GM12865 (cell line): ENCODE measurements at regions not wholly inside any gene's neighbourhood (a gene's known extent, or its start where the extent isn't known, plus 50 kb on each side); places are given as distances from the start of the nearest gene placed in this dataset.
A peak's percentile ranks its signal among the peaks of the same experiment; 100 is the strongest.
"Not testable (repeated sequence)": the region's sequence is repeated elsewhere in the genome, so short reads cannot be mapped to it uniquely, and the experiment has no call there.

Experiments
- DNase-seq: peaks from one replicate; pipeline ENCODE4 v3.0.0; 2010; ENCODE audit warnings: low read depth
- H3K4me3 ChIP-seq: 2 replicates; pipeline ENCODE4 v1.5.1; 2011; ENCODE audit warnings: mild to moderate bottlenecking, low read depth, low read length, control low read depth

DNA sequence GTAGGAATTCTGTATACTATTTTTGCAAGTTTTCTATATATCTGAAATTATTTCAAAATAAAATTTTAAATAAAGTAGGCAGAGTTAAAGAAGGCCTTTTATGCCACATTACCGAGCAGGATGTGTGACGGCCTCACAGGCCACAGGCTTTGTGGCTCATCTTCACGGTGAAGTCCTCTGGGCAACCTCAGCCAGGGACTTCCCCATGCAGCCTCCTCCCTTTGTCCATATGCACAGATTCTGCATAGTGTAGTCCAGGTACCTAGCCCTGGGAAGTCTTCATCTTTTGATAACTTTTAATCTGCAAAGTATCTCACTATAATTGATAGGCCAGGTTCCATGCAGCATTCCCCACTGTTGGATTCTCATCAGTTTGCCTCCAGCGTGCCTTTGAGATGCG, 62.8 kb downstream of the ARHGAP11B start:
- not testable (repeated sequence) for H3K4me3 ChIP-seq, DNase-seq

GRCh38 chr15:30690153-30690552, 64.2 kb downstream of the ARHGAP11B start:
- not testable (repeated sequence) for H3K4me3 ChIP-seq, DNase-seq

DNA sequence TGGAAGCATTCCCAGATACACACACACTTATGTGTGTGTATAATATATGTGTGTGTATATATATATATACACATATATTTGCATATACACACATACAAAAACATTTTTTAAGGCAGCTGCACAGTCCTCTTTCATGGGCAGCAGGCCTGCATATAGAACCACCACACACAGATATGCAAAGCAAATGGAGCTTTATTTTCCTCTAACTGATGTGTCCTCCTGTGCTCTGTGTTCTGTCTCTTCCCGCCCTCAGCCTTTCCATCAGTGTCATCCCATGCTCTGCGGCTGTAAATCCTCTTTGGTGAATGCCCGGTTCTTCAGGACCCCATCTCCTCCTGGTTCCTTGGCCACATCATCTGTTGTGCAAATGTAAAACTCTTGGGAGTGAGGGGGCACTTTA, 69.9 kb downstream of the ARHGAP11B start:
- not testable (repeated sequence) for DNase-seq

GRCh38 chr15:30696439-30697314, 70.7 kb downstream of the ARHGAP11B start:
- H3K4me3 ChIP-seq = not testable (repeated sequence)
- DNase-seq = peak; percentile 48

More for the DNA sequence above, 69.9 kb downstream of the ARHGAP11B start:
- not testable (repeated sequence) for H3K4me3 ChIP-seq

DNA sequence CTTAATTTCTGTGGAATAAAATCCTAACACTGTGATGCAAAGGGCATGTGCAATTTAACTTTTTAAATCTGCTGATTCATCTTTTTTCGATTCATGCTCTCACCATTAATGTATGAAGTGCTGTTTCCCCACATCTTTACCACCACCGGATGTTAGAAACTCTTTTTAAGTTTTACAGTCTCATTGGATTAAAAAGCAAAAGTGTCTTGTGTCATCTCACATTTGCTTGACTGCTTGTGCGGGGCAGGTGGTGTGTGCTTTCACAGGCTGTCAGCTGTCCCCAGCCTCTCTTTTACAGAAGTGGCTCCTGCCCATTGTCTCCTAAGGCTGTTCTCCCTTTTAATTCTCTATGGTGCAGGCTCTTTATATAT, 71.4 kb downstream of the ARHGAP11B start:
- not testable (repeated sequence) for H3K4me3 ChIP-seq
- peak; percentile 43 for DNase-seq

DNA sequence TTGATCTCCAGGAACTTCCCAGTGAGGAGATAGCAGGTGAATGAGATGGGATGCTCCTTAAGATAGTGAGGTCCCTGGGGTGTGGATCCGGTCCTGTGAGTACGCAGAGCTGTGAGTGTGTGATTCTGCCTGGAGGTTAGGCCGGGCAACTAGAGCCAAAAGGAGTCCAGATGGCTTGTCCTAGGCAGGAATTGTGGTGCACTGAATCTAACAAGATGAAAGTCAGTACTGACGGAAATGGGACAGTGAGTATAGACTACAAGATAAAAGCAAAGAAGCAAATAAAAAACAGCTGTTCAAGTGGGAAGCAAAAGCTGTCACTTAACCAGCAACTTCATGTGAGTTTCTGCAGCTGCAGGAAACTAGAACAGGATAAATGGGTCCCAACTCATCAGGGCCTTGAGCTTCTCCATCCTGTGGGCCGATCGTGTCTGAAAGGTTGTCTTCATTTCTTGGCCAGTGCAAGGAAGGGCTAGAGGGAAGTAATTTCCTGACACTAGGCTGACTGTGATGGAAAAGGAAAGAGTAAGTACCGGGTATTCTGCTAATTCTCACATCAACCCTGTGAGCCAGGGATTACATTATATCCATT, 74.2 kb downstream of the ARHGAP11B start:
- not testable (repeated sequence) for DNase-seq, H3K4me3 ChIP-seq

DNA sequence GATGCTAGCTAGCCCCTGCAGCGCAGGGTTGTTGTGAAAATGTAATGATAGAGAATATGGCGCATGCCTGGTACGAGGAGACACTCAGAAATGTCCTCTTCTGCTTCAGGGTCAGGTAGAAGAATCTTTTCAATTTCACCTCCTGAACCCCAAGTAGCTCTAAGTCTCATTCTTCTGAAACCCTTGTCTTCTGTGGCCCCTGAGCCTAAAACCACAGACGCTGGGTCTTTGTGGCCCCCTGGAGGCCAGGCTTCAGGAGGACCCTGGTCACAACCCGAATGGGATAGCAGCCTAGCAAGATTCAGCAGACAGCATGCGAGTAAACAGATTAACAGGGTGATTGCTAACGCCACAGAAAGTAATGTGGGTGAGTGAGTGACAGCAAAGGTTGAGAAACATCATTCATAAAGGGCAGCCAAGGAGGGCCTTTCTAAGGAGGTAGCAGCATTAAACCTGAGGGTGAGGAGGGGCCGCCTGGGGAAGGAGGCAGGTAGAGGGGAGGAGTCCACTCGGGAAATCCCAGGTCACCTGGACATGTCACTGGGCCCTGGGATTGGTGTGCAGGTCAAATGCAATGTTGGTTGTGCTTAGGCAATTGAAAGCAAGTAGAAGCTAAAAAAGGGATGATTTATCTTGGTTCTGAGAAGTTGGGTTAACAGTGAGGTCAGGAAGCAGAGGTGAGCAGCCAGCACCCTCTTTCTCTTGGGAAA, 82.2 kb downstream of the ARHGAP11B start:
- not testable (repeated sequence) for H3K4me3 ChIP-seq, DNase-seq

GRCh38 chr15:30708809-30709208, 82.9 kb downstream of the ARHGAP11B start:
- DNase-seq = not testable (repeated sequence)

GRCh38 chr15:30718038-30718643, 92.2 kb downstream of the ARHGAP11B start:
- not testable (repeated sequence) for H3K4me3 ChIP-seq
- DNase-seq = peak; percentile 9

More at GRCh38 chr15:30708809-30709208, 82.9 kb downstream of the ARHGAP11B start:
- H3K4me3 ChIP-seq = not testable (repeated sequence)

- DNase-seq, H3K4me3 ChIP-seq: not testable (repeated sequence)
Observed at GRCh38 chr15:30719363-30719762, 93.4 kb downstream of the ARHGAP11B start.

- H3K4me3 ChIP-seq, DNase-seq: not testable (repeated sequence)
Observed at GRCh38 chr15:30720825-30721224, 94.9 kb downstream of the ARHGAP11B start.

DNA sequence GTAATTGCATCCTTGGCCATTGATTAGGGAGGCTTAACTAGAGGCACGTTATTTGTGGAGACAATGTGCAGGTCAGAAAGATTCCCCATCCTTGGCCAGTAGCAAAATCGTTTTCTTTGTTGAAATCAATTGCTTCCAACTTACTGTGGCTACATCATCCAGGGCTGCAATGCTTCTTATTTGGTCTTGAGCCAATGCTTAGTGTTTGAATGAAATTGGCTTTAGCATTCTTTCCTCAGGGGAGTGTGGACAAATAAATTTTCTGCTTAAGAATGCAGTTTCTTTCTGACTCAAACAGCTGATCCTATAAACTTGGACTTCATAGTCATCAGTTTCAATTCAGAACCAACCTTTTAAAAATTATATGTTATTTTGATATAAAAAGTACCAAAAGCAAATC, 95.6 kb downstream of the ARHGAP11B start:
- not testable (repeated sequence) for H3K4me3 ChIP-seq, DNase-seq

GRCh38 chr15:30723540-30724175, 97.7 kb downstream of the ARHGAP11B start:
- not testable (repeated sequence) for H3K4me3 ChIP-seq, DNase-seq

- H3K4me3 ChIP-seq, DNase-seq: not testable (repeated sequence)
Observed at GRCh38 chr15:30729880-30730590, 104.1 kb downstream of the ARHGAP11B start.

DNA sequence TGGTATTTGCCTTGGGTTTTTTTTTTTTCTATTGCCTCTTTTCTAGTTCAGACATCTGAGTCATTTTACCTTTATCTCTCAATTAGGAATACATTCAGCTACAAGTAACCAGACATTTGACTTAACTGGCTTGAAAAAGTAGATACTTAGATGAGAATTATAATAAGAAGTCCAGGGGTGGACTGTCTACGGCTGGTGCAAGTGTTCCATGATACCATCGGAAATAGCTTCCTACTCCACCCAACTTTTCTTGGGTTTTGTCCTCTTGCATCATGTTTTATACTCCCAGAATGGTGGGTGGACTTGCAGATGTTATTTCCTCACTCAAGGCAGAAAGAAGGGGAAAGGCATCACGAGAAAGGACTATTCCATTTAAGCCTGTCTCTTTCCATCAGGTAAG, 104.7 kb downstream of the ARHGAP11B start:
- DNase-seq, H3K4me3 ChIP-seq: not testable (repeated sequence)

GRCh38 chr15:30732100-30732499, 106.2 kb downstream of the ARHGAP11B start:
- H3K4me3 ChIP-seq, DNase-seq: not testable (repeated sequence)

DNA sequence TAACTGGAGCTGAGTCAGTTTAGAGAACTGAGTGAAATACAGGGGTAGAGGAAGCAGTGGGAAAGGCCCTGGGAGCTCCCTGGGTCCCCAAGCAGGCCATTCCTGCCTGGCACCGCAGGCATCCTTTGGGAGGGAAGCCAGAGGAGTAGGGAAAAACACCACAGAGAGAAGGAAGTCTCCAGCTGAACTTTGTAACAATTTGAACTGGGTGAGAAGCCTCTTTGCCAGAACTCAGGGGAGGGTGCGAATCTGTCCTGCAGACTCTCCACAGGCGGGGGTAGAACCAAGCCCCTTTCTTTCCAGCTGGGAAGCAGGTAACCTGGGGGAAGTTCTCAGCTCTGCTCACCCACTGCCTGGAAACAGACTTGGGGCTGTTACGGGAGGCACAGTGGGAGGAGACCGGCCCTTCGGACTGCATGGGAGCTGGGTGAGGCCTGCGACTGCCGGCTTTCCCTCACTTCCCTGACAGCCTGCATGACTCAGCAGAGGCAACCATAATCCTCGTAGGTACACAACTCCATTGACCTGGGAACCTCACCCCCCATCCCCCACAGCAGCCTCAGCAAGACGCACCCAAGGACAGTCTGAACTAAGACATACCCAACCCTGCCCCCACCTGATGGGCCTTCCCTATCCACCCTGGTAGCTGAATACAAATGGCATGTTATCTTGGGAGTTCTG, 110.1 kb downstream of the ARHGAP11B start:
- DNase-seq, H3K4me3 ChIP-seq: not testable (repeated sequence)

DNA sequence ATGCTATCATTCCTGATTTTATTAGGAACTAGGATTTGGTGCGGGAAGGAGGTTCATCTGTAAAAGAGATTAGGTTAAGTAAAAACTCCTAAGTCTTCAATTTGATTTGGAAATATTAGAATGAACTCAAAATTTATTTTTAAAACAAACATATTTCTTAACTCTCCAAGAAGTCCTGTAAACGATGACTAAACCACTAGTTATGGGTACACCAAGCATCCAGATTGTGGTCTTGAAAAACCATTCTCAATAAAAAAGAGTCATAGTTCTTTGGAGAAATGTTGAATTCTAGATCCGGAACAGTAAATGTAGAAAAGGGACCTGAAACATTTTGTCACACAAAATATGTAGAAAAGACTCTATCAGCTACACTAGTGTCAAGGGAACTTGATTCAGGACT, 116.9 kb downstream of the ARHGAP11B start:
- DNase-seq, H3K4me3 ChIP-seq: not testable (repeated sequence)
